ENCODE measurements at regions not wholly inside any gene's neighbourhood (a gene's known extent, or its start where the extent isn't known, plus 50 kb on each side); places are given as distances from the start of the nearest gene placed in this dataset.

DNA sequence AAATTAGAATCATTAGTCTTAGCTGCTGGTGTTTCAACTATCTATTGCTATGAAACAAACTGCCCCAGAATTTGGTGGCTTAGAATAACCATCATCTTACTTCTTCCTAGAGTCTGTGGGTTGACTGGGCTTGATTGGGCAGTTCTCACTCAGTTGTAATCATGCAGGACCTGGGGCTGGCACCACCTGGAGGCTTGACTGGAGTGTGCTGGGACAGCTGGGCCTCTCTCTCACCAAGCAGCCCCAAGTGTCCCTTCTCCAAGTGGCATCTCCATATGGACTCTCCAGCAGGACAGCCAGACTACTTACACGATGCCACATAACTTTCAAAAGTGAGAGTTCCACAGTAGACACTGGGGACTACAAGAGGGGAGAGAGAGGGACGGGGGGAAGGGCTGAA, 140.3 kb upstream of the ATP1B1 start:
- TF ChIP-seq, protein P1, sequence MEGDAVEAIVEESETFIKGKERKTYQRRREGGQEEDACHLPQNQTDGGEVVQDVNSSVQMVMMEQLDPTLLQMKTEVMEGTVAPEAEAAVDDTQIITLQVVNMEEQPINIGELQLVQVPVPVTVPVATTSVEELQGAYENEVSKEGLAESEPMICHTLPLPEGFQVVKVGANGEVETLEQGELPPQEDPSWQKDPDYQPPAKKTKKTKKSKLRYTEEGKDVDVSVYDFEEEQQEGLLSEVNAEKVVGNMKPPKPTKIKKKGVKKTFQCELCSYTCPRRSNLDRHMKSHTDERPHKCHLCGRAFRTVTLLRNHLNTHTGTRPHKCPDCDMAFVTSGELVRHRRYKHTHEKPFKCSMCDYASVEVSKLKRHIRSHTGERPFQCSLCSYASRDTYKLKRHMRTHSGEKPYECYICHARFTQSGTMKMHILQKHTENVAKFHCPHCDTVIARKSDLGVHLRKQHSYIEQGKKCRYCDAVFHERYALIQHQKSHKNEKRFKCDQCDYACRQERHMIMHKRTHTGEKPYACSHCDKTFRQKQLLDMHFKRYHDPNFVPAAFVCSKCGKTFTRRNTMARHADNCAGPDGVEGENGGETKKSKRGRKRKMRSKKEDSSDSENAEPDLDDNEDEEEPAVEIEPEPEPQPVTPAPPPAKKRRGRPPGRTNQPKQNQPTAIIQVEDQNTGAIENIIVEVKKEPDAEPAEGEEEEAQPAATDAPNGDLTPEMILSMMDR (conservative IDR thresholded peaks at IDR 0.05; ENCODE audit: low read depth, low read length) = no peak
- no peak for DNase-seq (ENCODE audit: low read depth)
- H3K4me3 ChIP-seq (ENCODE audit: low read length) = no peak overlapping the region

DNA sequence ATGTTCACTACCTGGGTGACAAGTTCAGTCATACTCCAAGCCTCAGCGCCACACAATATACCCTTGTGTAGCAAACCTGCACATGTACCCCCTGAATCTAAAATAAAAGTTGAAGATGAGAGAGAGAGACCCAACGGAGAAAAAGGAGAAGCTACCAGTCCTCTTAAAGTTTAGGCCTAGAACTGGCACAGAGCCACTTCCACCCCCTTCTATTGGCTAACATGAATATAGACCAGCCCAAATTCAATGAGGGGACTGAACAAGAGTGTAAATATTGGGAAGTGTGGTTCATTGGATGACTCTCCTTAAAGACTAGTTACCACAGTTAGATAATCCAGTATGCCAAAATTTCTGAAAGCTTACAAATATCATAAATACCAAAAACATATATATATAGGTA, 139.9 kb upstream of the ATP1B1 start:
- no peak for DNase-seq (ENCODE audit: low read depth)
- TF ChIP-seq, protein P1 (conservative IDR thresholded peaks at IDR 0.05; ENCODE audit: low read depth, low read length) = no peak
- H3K4me3 ChIP-seq (ENCODE audit: low read length) = no peak overlapping the region

DNA sequence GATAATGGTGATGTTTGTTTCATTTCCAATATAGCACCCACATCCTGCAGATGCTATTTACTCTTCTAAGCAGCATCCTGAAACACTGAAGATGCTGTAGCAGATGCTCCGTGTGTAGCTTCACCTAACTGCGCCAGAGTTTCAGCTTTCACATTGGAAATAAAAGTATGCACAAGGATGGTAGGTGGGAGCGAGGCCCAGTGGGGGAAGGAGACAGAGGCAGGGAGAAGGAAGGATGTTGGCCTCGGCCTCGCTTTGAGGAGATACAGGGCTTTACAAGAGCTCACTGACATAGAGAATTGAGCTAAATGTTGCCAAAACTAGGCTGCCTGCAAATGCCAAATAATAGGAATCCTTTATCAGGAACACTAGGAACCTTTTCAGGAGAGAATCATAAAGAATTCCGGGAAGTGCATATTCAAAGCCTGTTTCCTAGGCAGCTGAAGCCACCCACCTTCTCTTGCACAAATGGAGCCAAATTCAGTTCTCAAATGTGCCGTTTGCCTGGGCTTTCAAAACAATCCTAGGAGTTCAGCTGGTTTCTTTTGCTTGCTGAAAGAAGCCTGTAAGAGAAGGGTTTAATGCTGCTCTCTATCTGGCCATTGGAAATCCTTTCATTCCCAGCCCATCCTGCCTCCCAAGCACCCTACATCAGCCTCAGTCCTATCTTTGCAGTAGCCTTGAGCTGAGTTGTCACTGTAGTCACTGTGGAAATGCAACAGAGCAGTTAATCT, 135.4 kb upstream of the ATP1B1 start:
- TF ChIP-seq, protein P1 (conservative IDR thresholded peaks at IDR 0.05; ENCODE audit: low read depth, low read length) = no peak
- DNase-seq (ENCODE audit: low read depth) = no peak
- no peak overlapping the region for H3K4me3 ChIP-seq (ENCODE audit: low read length)

DNA sequence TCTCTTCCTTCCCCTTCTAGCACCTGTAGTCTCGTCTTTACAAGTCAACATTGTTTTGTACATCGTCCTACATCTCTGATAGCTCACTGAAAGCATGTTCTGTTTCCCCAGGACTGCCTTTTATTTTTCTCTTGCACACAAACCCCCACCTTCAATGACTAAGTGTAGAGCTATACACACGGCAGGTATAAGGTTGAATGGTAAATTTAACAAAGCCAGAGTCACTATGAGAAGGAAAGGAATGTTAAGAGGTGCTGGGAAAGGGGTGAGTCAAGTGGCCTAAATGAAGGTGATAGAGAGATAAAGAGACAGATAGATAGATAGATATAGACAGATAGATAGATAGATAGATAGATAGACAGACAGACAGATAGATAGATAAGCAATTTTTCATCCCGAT, 134.3 kb upstream of the ATP1B1 start:
- no peak for DNase-seq (ENCODE audit: low read depth)
- TF ChIP-seq, protein P1 (conservative IDR thresholded peaks at IDR 0.05; ENCODE audit: low read depth, low read length) = no peak
- no peak overlapping the region for H3K4me3 ChIP-seq (ENCODE audit: low read length)

DNA sequence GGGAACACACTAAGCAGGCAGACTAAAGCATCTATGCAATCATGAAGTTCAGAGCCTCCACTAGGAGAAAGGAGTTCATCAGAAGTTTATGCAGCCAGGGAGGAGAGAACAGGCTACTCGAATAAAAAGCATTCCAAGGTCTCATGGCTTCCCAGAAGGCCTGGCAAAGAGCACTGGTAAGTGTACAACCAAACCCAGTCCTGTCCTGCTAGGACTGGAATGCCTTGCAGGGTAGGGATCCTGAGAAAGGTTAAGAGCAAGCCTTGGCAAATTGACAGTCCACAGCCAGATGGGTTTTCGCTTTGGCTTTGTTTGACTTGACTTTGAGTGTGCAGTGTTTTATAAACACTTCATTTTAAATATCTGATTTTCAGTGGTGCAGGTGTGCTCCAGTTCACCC, 133.6 kb upstream of the ATP1B1 start:
- no peak for DNase-seq (ENCODE audit: low read depth)
- TF ChIP-seq, protein P1 (conservative IDR thresholded peaks at IDR 0.05; ENCODE audit: low read depth, low read length) = no peak

DNA sequence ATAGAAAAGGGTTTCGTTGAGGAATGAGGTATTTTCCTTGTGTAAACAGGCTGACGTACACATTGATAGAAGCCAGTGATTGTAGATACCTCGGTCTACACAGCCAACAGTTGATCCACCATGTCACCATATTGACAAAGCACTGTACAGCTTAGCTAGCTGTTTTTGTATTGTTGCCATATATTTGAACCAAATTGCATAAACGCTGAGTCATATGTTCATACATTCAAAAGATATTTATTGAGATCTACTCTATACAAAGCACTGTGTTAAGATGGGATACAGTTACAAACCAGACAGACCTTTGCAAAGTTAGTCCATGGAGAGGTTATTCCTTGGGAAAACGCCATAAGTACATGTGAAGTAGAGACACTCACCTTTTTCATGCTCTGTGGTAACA, 132.4 kb upstream of the ATP1B1 start:
- DNase-seq (ENCODE audit: low read depth) = no peak
- TF ChIP-seq, protein P1 (conservative IDR thresholded peaks at IDR 0.05; ENCODE audit: low read depth, low read length) = no peak
- no peak overlapping the region for H3K4me3 ChIP-seq (ENCODE audit: low read length)

More for the DNA sequence above, 133.6 kb upstream of the ATP1B1 start:
- no peak overlapping the region for H3K4me3 ChIP-seq (ENCODE audit: low read length)

DNA sequence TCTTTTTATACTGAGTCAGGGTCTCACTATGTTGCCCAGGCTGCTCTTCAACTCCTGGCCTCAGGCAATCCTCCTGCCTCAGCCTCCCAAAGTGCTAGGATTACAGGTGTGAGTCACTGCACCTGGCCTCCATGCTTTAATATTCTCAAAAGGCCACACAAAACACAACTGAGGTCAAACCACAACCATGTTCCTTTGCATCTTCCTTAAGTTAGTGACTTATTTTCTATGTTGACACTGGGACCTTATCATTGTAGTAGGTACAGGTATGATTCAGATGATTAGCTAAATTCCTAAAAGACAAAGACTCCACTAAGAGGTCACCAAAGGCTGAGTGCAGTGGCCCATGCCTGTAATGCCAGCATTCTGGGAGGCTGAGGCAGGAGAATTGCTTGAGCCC, 131.9 kb upstream of the ATP1B1 start:
- DNase-seq (ENCODE audit: low read depth) = no peak
- TF ChIP-seq, protein P1 (conservative IDR thresholded peaks at IDR 0.05; ENCODE audit: low read depth, low read length) = no peak
- H3K4me3 ChIP-seq (ENCODE audit: low read length) = no peak overlapping the region
